LNCaP clone FGC (cell line): ENCODE measurements at regions not wholly inside any gene's neighbourhood (a gene's known extent, or its start where the extent isn't known, plus 50 kb on each side); places are given as distances from the start of the nearest gene placed in this dataset.

ENCODE experiments used
- DNase-seq: peaks from one replicate; pipeline ENCODE4 v3.0.0-alpha.2; 2011; ENCODE audit warnings: low read depth
- H3K4me3 ChIP-seq: 2 replicates; pipeline ENCODE4 v1.5.1; 2011; ENCODE audit warnings: mild to moderate bottlenecking, low read depth, low read length, control low read depth
- TF ChIP-seq, protein P1 (sequence below): IDR thresholded peaks from 2 replicates; pipeline ENCODE4 v1.5.1; 2012; ENCODE audit warnings: mild to moderate bottlenecking; ENCODE audit not compliant: control insufficient read depth, insufficient read depth; ENCODE audit errors: extremely low read depth

DNA sequence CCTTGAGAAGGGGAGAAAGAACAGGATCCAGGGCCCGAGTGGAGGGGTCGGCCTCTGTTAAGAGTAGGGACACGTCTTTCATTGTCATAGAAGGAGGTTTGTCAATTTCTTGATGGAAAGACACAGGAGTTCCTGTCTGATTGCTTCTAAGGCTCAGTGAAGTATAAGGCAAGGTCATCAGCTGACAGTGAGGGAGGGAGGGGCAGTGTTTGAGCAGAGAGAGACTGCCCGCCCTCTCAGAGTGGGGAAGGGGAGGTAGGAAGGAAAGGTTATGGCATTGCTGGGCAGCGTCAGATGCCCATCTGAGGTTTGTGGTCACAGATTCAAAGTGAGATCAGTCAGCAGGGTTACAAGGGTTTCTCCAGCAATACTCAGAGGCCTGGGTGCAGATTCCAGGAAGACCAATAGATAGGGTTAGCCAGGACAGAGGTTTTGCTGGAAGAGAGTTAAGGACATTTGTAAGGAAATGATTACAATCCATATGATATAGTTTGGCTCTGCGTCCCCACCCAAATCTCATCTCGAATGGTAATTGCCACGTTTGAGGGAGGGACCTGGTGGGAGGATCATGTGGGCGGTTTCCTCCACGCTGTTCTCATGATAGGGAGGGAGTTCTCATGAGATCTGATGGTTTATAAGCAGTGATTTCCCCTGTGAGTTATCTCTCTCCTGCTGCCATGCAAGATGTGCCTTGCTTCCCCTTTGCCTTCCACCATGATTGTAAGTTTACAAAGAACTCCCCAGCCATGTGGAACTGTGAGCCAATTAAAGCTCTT, 127.2 kb upstream of the GJB5 start:
- DNase-seq: no peak
- no peak overlapping the region for H3K4me3 ChIP-seq
- TF ChIP-seq, protein P1, sequence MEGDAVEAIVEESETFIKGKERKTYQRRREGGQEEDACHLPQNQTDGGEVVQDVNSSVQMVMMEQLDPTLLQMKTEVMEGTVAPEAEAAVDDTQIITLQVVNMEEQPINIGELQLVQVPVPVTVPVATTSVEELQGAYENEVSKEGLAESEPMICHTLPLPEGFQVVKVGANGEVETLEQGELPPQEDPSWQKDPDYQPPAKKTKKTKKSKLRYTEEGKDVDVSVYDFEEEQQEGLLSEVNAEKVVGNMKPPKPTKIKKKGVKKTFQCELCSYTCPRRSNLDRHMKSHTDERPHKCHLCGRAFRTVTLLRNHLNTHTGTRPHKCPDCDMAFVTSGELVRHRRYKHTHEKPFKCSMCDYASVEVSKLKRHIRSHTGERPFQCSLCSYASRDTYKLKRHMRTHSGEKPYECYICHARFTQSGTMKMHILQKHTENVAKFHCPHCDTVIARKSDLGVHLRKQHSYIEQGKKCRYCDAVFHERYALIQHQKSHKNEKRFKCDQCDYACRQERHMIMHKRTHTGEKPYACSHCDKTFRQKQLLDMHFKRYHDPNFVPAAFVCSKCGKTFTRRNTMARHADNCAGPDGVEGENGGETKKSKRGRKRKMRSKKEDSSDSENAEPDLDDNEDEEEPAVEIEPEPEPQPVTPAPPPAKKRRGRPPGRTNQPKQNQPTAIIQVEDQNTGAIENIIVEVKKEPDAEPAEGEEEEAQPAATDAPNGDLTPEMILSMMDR: no peak

DNA sequence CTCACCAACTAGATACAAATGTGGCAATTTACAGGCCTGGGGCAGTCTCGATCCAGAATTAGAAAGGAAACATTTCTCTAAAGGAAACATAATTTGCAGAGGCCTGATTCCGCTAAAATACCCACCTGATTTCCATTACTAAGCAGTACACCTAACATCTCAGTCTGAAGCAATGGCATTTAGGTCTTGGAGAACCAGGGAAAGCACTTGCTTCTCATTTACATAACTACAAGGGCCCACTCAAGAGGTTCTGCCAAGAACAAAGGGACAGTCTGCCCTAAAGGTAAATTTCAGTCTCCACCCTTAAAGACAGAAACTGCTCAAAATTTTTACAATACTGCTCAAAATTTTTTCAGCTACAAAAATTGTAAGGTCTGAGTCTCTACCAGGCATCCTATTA, 123.7 kb upstream of the GJB5 start:
- H3K4me3 ChIP-seq: no peak overlapping the region
- TF ChIP-seq, protein P1: no peak
- DNase-seq: no peak

DNA sequence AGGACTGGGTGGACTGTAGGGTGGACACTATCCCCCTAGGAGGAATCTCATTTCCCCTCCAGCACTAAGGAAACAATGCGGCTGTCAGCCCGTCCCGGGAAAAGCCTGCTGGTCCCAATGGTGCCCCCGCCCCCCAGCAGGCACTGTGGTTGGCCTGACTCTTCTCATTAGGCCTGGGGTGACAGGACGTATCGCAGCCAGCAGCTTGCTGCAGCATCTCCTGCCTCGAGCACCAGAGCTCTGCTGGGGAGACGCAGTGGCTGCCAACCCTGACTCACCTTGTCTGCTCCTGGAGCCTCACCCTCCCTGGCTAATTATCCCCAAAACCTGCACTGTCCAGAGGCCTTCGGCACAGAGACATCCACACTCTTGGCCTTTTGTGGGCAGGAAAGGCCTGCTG, 115.1 kb upstream of the GJB5 start:
- TF ChIP-seq, protein P1: no peak
- no peak for DNase-seq
- no peak overlapping the region for H3K4me3 ChIP-seq

DNA sequence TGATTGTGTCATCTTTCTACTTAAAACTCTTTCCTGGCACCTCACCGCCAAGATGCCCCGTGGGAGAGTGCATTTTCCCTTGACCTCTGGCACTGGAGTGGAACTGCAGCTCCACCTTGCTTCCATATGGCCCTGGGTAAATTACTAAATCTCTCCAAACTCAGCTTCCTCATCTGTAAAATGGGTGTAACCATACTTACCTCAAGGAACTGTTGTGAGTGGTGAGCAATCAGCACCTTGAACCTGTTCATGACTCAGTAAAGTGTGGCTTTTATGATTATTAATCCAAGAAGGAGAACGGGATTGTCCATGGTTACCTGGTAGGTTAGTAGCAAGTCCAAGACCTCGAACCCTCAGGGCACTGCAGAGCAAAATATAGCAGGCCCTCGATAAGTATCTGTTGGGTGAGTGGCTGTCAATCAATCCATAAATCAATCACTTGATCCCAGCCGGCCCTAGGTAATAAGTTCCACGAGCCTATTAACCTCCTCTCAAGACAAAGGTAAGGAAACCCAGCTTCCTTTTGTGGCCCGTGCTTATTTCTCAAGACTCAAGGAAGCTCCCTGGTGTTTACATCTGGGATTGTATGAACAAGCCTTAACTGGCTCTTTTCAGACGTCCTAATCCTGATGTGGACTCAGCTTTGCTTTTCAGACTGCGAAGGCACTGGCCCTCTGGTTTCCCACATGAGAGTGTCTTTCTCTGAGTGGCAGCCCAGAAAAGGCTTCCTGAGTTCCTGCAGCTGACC, 114.0 kb upstream of the GJB5 start:
- TF ChIP-seq, protein P1: no peak
- DNase-seq: no peak
- no peak overlapping the region for H3K4me3 ChIP-seq

DNA sequence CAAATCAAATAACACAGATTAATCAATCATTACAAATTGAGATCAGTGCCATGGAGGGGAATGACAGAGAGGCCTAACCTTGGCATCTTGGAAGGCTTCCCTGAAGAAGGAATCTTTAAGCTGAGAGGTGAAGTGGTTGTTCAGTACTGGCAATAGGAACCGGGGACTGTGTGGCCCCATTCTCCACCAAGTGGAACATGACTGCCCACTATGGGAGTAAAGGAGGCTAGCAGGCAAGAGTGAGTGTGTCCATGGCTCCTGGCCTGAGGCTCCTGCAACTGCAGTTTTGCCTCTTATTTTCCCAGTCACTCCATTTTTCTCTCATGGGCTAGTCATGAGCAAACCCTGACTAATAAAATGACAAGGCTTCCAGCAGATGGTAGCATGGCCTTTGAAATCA, 112.2 kb upstream of the GJB5 start:
- no peak overlapping the region for H3K4me3 ChIP-seq
- TF ChIP-seq, protein P1: no peak
- DNase-seq: no peak

DNA sequence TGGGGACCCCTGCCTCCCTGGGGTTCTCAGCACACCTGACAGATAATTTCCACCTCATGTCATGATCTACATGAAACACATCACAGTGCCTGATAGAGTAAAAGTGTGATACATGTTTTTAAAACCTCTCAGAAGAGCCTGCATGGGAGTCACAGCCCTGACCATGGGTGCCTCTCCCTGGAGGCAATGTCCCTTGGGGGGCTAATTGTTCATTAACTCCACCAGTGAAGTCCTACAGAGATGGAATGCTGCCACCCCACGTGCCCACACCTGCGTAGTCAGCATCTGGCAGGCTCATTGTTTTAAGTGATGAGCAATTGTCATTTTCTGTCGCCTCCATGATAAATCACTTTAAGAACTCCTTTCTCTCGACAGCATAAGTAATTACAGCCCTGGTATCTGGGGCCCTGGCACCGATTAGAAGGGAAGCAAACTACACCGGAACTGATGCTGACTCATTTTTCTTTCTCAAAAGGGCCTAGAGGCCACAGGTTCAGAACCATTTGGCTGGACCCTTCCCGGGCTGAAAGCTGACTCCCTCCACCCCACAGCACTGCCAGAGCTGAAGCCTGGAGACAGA, 109.6 kb upstream of the GJB5 start:
- TF ChIP-seq, protein P1: no peak
- no peak for DNase-seq
- H3K4me3 ChIP-seq: no peak overlapping the region

DNA sequence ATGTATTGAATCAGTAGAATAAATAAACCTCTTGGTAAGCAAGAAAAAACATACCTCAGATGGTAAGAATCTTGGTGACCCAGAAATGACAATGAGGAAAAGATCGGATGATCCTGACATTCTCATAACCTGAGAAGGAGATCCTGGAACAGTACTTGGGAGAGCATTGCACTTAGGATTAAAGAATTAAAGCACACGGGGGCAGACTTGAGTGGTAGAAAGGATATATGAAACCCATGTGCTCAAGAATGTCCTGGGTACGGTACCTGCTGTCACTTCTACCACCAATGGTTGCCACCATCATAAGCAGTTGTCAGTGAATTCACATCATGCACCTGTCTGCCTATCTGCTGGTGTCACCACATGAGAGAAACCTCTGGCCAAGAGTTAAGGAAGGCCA, 108.9 kb upstream of the GJB5 start:
- TF ChIP-seq, protein P1: no peak
- H3K4me3 ChIP-seq: no peak overlapping the region
- DNase-seq: no peak
